Smooth muscle cell of the brain vasculature (primary cell): ENCODE measurements at regions not wholly inside any gene's neighbourhood (a gene's known extent, or its start where the extent isn't known, plus 50 kb on each side); places are given as distances from the start of the nearest gene placed in this dataset.

Source experiments
- DNase-seq: peaks from one replicate; pipeline ENCODE4 v3.0.0-alpha.2; 2012; ENCODE audit warnings: low read depth, low spot score

DNA sequence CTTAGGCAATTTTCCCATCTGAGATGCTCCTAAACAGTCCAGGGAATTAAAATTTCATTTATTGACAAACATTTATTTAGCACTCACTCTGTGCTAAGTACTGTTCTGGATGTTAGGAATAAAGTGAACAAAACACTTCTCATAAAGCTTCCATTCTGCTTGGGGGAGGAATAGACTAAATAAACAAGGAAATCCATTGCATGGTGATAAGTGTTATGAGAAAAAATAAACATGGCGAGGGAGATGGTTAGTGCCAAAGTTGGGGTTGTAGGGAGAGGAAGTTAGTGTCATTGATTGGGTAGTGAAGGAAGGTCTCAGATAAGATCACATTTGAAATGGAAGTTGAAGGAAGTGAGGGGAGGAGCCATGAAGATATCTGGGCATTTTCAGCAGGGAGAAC lies 72.2 kb upstream of the CES5A start:
- no peak for DNase-seq

GRCh38 chr16:55944377-55944802 lies 69.2 kb upstream of the CES5A start:
- peak; percentile 21 for DNase-seq

- DNase-seq = no peak
Measured at GRCh38 chr16:55943267-55943666, 68.1 kb upstream of the CES5A start.

- no peak for DNase-seq
Measured at GRCh38 chr16:55942821-55943220, 67.6 kb upstream of the CES5A start.

- no peak for DNase-seq
Measured at GRCh38 chr16:55941552-55941951, 66.4 kb upstream of the CES5A start.

DNA sequence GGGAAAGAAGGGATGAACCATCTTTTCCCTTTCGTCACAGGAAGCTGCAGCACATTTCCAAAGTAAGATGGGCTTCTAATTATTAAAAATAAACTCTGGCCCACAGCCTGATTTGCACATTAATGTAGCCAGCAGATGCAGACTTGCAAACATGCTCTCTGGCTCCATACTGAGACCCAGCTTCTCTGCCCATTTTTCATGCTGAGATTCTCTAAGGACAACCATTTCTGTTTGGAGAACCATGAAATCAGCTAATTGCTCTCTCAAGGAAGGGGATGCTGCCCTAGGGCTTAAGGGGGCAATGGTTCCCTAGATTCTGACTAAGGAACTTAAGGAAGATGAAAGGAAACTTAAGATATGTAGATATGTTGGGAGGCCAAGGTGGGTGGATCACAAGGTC lies 63.0 kb upstream of the CES5A start:
- no peak for DNase-seq

DNA sequence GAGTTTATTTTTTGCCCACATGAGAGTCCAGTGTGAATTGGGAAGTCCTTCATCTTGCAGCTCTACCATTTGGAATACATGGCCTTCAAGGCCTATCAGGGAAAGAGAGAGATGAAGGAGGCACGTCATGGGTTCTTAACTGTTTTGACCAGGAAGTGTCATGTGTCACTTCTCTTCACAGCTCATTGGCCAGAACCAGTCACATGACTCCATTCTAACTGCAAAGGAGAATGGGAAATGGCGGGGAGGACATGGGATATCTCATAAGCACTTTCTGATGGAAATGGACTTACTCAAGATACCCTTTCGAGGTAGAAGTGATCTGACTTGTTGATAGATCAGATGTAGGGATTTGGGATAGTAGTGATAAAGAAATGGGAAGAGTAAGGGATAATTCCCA lies 57.9 kb upstream of the CES5A start:
- no peak for DNase-seq

GRCh38 chr16:55930036-55930435 lies 54.9 kb upstream of the CES5A start:
- no peak for DNase-seq

DNA sequence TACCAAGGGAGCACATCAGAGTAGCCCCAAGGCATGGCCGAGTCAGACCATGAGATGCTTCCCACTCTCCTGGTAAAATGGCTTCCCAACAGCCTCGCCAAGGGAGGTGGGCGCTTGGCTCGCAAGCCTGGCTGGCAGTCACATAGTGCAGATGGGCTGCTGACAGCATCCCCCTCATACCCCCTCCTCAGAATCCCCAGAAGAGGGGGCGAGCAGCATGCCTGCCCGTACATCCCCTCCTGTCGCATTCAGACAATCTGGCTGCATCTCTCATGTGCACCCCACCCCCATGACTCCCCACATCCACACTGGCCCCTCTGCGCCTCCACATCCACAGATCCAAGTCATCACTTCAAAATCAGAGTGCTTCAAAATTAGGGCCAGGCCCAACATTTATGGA lies 54.0 kb upstream of the CES5A start:
- DNase-seq = no peak

DNA sequence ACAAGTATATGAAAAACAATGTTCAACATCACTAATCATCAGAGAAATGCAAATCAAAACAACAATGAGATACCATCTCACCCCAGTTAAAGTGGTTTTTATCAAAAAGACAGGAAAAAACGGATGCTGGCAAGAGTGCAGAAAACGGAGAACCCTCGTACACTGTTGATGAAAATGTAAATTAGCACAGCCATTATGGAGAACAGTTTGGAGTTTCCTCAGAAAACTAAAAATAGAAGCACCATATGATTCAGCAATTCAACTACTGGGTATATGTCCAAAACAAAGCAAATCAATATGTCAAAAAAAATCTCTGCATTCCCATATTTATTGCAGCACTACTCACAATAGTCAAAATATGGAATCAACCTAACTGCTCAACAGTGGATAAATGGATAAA lies 50.1 kb upstream of the CES5A start:
- no peak for DNase-seq
